SK-N-SH (cell line): ENCODE measurements at regions not wholly inside any gene's neighbourhood (a gene's known extent, or its start where the extent isn't known, plus 50 kb on each side); places are given as distances from the start of the nearest gene placed in this dataset.

Experiments used
- CTCF ChIP-seq: fragments of 200-600 bp; sonication (generic); IDR thresholded peaks from 2 replicates; pipeline ENCODE4 v1.6.1; 2017; ENCODE audit warnings: antibody characterized with exemption, mild to moderate bottlenecking, moderate library complexity
- EP300 ChIP-seq, 2 experiments: IDR thresholded peaks; 2 replicates each; pipeline versions ENCODE4 v1.4.0 to v1.6.1; 2012; ENCODE audit warnings: borderline replicate concordance in 1 of 2, low read depth in 1 of 2, low read length in 1 of 2
- TAF1 ChIP-seq: IDR thresholded peaks from 2 replicates; pipeline ENCODE4 v1.6.1; 2012; ENCODE audit warnings: low read depth, mild to moderate bottlenecking, low read length, moderate library complexity, borderline replicate concordance

DNA sequence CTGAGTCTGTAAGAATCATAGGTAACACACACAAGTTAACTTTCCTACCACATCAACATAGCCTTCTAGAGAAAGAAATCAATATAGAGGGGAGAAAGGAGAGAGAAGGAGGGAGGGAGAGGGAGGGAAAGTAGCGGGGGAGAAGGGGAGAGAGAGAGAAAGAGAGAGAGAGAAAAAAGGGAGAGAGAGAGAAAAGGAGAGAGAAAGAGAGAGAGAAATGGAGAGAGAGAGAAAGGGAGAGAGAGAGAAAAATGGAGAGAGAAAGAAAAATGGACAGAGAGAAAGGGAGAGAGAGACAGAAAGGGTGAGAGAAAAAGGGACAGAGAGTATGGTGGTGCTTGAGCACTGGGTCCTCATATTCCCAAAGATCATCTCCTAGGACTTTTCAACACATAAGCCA lies 591.7 kb downstream of the ZEB2 start:
- TF ChIP-seq EP300 (IDR thresholded peaks at IDR 0.05; ENCODE audit: borderline replicate concordance in 1 of 2, low read depth in 1 of 2, low read length in 1 of 2) (no peak), CTCF (no peak), TAF1 (no peak)
